ENCODE measurements at regions not wholly inside any gene's neighbourhood (a gene's known extent, or its start where the extent isn't known, plus 50 kb on each side); places are given as distances from the start of the nearest gene placed in this dataset.

DNA sequence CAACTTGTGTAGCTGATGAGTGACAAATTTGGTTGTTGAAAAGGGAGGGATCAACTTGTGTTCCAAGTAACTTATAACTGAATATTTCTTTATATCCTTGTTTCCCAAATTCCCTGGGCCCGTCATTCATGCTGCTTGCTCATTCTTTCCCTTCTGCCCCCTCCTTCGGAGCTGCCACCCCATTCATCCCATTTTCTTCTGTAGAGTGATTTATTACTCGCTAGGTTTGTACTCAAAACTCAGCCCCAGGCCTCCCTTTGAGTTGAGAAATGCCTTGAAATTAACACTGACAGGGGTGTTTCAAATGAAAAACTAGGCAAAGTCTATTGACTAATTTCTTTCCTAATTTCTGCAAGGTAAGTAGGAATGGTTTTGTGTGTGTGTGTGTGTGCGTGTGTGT lies 277.4 kb upstream of the SLCO3A1 start:
- no peaks in the 10 kb centered on the region for H3K36me3 Mint-ChIP-seq (ENCODE audit: low read depth)
- no peak overlapping the region for H3K4me3 ChIP-seq (ENCODE audit: low read length)
- intact Hi-C loops (cut with DNase I, micrococcal nuclease) = no loop called here
- H3K4me1 Mint-ChIP-seq (ENCODE audit: low read depth) = no peaks in the 10 kb centered on the region
- no peak for ATAC-seq (ENCODE audit: poor library complexity)
- H3K27me3 Mint-ChIP-seq = peaks cover 6% of the 10 kb centered on the region
- no peaks in the 10 kb centered on the region for H3K27me3 ChIP-seq (ENCODE audit: control insufficient read depth in 1 of 2, insufficient read depth in 2 of 2, low read length in 2 of 2)
- no peak for DNase-seq
- CTCF ChIA-PET = no interaction called here
- no peak overlapping the region for H3K27ac Mint-ChIP-seq
- POLR2A ChIA-PET = no interaction called here
- H3K36me3 ChIP-seq (ENCODE audit: insufficient read depth, low read length) = no peaks in the 10 kb centered on the region
- no peaks in the 10 kb centered on the region for H3K4me1 ChIP-seq (ENCODE audit: insufficient read depth, low read length)
- no peaks in the 10 kb centered on the region for H3K9me3 Mint-ChIP-seq
- no peak overlapping the region for H3K4me3 Mint-ChIP-seq
- no peaks in the 10 kb centered on the region for H3K9me3 ChIP-seq (ENCODE audit: control insufficient read depth in 1 of 2, insufficient read depth in 1 of 2, low read length in 2 of 2)
- no peak overlapping the region for H3K27ac ChIP-seq (ENCODE audit: low read depth in 1 of 2, low read length in 2 of 2)
- TF ChIP-seq, protein P1, sequence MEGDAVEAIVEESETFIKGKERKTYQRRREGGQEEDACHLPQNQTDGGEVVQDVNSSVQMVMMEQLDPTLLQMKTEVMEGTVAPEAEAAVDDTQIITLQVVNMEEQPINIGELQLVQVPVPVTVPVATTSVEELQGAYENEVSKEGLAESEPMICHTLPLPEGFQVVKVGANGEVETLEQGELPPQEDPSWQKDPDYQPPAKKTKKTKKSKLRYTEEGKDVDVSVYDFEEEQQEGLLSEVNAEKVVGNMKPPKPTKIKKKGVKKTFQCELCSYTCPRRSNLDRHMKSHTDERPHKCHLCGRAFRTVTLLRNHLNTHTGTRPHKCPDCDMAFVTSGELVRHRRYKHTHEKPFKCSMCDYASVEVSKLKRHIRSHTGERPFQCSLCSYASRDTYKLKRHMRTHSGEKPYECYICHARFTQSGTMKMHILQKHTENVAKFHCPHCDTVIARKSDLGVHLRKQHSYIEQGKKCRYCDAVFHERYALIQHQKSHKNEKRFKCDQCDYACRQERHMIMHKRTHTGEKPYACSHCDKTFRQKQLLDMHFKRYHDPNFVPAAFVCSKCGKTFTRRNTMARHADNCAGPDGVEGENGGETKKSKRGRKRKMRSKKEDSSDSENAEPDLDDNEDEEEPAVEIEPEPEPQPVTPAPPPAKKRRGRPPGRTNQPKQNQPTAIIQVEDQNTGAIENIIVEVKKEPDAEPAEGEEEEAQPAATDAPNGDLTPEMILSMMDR (IDR thresholded peaks at IDR 0.05) = no peak

GRCh38 chr15:91578511-91578910 lies 275.0 kb upstream of the SLCO3A1 start:
- Mint-ChIP-seq H3K4me1 (ENCODE audit: low read depth) (no peaks in the 10 kb centered on the region), H3K36me3 (ENCODE audit: low read depth) (no peaks in the 10 kb centered on the region), H3K27me3 (peaks cover 14% of the 10 kb centered on the region), H3K4me3 (no peak overlapping the region), H3K27ac (no peak overlapping the region), H3K9me3 (no peaks in the 10 kb centered on the region)
- TF ChIP-seq, protein P1 (IDR thresholded peaks at IDR 0.05) = no peak
- ChIA-PET POLR2A (no interaction called here), CTCF (no interaction called here)
- Histone ChIP-seq H3K36me3 (ENCODE audit: insufficient read depth, low read length) (no peaks in the 10 kb centered on the region), H3K4me1 (ENCODE audit: insufficient read depth, low read length) (no peaks in the 10 kb centered on the region), H3K9me3 (ENCODE audit: control insufficient read depth in 1 of 2, insufficient read depth in 1 of 2, low read length in 2 of 2) (no peaks in the 10 kb centered on the region), H3K27ac (ENCODE audit: low read depth in 1 of 2, low read length in 2 of 2) (no peak overlapping the region), H3K4me3 (ENCODE audit: low read length) (no peak overlapping the region), H3K27me3 (ENCODE audit: control insufficient read depth in 1 of 2, insufficient read depth in 2 of 2, low read length in 2 of 2) (no peaks in the 10 kb centered on the region)
- intact Hi-C loops (cut with DNase I, micrococcal nuclease) = no loop called here
- DNase-seq (no peak), ATAC-seq (ENCODE audit: poor library complexity) (no peak)

DNA sequence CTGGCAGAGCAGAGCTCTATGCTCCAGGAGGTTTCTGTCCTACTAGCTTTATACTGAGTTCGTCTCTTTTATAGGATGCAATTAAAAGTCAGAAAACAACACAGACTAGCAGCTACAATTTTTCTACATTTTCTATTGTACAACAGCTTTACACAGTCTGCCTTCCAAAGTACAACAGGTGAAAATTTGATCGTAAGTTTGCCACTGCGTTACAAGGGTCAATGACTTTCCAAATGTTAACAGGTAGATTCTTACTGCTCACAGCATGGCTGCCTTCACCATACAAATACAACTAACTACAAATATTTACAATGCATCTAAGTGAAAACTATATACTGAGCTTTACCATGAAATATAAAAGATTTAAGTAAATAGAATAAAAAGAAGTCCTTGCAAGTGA lies 268.6 kb upstream of the SLCO3A1 start:
- DNase-seq (no peak), ATAC-seq (ENCODE audit: poor library complexity) (no peak)
- TF ChIP-seq, protein P1 (IDR thresholded peaks at IDR 0.05) = no peak
- Histone ChIP-seq H3K9me3 (ENCODE audit: control insufficient read depth in 1 of 2, insufficient read depth in 1 of 2, low read length in 2 of 2) (no peaks in the 10 kb centered on the region), H3K27ac (ENCODE audit: low read depth in 1 of 2, low read length in 2 of 2) (no peak overlapping the region), H3K4me3 (ENCODE audit: low read length) (no peak overlapping the region), H3K27me3 (ENCODE audit: control insufficient read depth in 1 of 2, insufficient read depth in 2 of 2, low read length in 2 of 2) (no peaks in the 10 kb centered on the region), H3K36me3 (ENCODE audit: insufficient read depth, low read length) (no peaks in the 10 kb centered on the region), H3K4me1 (ENCODE audit: insufficient read depth, low read length) (no peaks in the 10 kb centered on the region)
- no peaks in the 10 kb centered on the region for H3K36me3 Mint-ChIP-seq (ENCODE audit: low read depth)
- H3K27me3 Mint-ChIP-seq = peaks cover 23% of the 10 kb centered on the region
- ChIA-PET CTCF (no interaction called here), POLR2A (no interaction called here)
- H3K9me3 Mint-ChIP-seq = no peaks in the 10 kb centered on the region
- intact Hi-C loops (cut with DNase I, micrococcal nuclease) = no loop called here
- H3K4me3 Mint-ChIP-seq = no peak overlapping the region
- no peaks in the 10 kb centered on the region for H3K4me1 Mint-ChIP-seq (ENCODE audit: low read depth)
- no peak overlapping the region for H3K27ac Mint-ChIP-seq

Measured in CD4-positive, alpha-beta T cell (primary cell).